Mesothelial cell of epicardium (in vitro differentiated cells): ENCODE measurements at regions not wholly inside any gene's neighbourhood (a gene's known extent, or its start where the extent isn't known, plus 50 kb on each side); places are given as distances from the start of the nearest gene placed in this dataset.

Experiments
- DNase-seq, 2 experiments: peaks; one replicate each; pipeline ENCODE4 v3.0.0; 2021; ENCODE audit warnings: low spot score in 2 of 2; ENCODE audit not compliant: unreplicated experiment in 2 of 2
- H3K27ac Mint-ChIP-seq: 2 replicates; pipeline ENCODE4 v1.8.0; 2021; ENCODE audit warnings: mixed read lengths
- H3K27me3 Mint-ChIP-seq: 2 replicates; pipeline ENCODE4 v1.8.0; 2021; ENCODE audit warnings: low read depth, mixed read lengths
- H3K36me3 Mint-ChIP-seq: 2 replicates; pipeline ENCODE4 v1.8.0; 2021; ENCODE audit warnings: mixed read lengths
- H3K4me1 Mint-ChIP-seq: 2 replicates; pipeline ENCODE4 v1.8.0; 2021; ENCODE audit warnings: mixed read lengths
- H3K4me3 Mint-ChIP-seq: 2 replicates; pipeline ENCODE4 v1.8.0; 2021; ENCODE audit warnings: mild to moderate bottlenecking, moderate library complexity, mixed read lengths
- H3K9me3 Mint-ChIP-seq: 2 replicates; pipeline ENCODE4 v1.8.0; 2021; ENCODE audit warnings: mixed read lengths
- TF ChIP-seq, protein P1 (sequence below): fragments of 200-600 bp; sonication (generic); IDR thresholded peaks from one replicate; pipeline ENCODE4 v1.5.0; 2021; ENCODE audit warnings: antibody characterized with exemption; ENCODE audit not compliant: unreplicated experiment

DNA sequence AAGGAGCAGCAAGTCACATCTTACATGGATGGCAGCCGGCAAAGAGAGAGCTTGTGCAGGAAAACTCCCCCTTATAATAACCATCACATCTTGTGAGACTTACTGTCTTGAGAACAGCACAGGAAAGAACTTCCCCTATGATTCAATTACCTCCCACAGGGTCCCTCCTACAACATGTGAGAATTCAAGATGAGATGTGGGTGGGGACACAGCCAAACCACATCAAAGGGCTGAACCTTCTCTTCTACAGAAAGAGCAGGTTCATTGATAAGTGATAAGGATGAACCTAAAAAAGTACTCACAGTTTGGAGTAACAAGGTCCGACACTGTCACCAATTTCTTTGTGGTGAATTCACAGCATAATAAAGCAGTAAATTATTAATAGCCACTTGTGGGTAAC, 422.2 kb upstream of the FSIP2 start:
- no peaks in the 10 kb centered on the region for H3K36me3 Mint-ChIP-seq
- H3K4me1 Mint-ChIP-seq = no peaks in the 10 kb centered on the region
- peaks cover 5% of the 10 kb centered on the region for H3K9me3 Mint-ChIP-seq
- no peak overlapping the region for H3K27ac Mint-ChIP-seq
- no peak overlapping the region for H3K4me3 Mint-ChIP-seq
- no peaks in the 10 kb centered on the region for H3K27me3 Mint-ChIP-seq
- TF ChIP-seq, protein P1, sequence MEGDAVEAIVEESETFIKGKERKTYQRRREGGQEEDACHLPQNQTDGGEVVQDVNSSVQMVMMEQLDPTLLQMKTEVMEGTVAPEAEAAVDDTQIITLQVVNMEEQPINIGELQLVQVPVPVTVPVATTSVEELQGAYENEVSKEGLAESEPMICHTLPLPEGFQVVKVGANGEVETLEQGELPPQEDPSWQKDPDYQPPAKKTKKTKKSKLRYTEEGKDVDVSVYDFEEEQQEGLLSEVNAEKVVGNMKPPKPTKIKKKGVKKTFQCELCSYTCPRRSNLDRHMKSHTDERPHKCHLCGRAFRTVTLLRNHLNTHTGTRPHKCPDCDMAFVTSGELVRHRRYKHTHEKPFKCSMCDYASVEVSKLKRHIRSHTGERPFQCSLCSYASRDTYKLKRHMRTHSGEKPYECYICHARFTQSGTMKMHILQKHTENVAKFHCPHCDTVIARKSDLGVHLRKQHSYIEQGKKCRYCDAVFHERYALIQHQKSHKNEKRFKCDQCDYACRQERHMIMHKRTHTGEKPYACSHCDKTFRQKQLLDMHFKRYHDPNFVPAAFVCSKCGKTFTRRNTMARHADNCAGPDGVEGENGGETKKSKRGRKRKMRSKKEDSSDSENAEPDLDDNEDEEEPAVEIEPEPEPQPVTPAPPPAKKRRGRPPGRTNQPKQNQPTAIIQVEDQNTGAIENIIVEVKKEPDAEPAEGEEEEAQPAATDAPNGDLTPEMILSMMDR = no peak
- no peak for DNase-seq

DNA sequence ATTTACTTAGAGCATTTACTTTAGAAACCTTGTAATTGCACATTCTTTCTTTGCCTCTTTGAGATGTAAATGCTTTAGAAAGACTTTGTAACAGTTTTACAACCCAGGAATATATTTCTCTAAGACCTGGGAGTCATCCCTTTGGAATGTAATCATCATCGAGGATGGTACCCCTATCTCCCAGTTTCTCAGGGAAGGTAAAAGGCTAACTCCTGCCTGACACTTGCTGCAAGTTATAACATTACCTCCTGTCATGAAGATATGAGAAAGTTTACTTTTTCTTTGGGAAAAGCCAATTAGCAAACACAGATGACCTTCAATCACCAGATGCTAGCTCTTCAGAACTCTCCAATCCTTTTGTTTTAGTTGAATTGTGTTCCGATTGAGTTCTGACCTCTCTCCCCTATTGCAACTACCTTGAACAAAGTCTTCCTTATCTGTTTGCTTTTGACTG, 420.3 kb upstream of the FSIP2 start:
- TF ChIP-seq, protein P1 = no peak
- H3K9me3 Mint-ChIP-seq = peaks cover 5% of the 10 kb centered on the region
- no peaks in the 10 kb centered on the region for H3K4me1 Mint-ChIP-seq
- no peak for DNase-seq
- H3K27ac Mint-ChIP-seq = no peak overlapping the region
- no peaks in the 10 kb centered on the region for H3K36me3 Mint-ChIP-seq
- no peak overlapping the region for H3K4me3 Mint-ChIP-seq
- no peaks in the 10 kb centered on the region for H3K27me3 Mint-ChIP-seq

DNA sequence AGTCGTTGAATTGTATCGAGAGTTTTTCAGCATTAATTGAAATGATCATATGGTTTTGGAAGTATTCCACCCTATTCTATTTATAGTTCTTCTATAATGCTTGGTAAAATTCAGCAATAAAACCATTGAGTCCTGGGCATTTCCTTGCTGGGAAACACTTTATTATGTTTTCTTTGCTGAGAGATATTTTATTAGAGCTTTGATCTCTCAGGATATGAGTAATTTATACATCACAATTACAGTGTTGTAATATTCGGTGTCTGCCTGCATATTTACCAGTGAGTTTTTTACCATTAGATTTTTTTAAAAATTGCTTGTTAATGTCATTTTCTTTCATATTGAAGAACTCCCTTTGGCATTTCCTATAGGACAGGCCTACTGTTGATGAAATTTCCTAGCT, 402.7 kb upstream of the FSIP2 start:
- H3K4me3 Mint-ChIP-seq = no peak overlapping the region
- DNase-seq = no peak
- no peak overlapping the region for H3K27ac Mint-ChIP-seq
- no peaks in the 10 kb centered on the region for H3K4me1 Mint-ChIP-seq
- H3K27me3 Mint-ChIP-seq = no peaks in the 10 kb centered on the region
- peaks cover 14% of the 10 kb centered on the region for H3K9me3 Mint-ChIP-seq
- TF ChIP-seq, protein P1 = no peak
- no peaks in the 10 kb centered on the region for H3K36me3 Mint-ChIP-seq

DNA sequence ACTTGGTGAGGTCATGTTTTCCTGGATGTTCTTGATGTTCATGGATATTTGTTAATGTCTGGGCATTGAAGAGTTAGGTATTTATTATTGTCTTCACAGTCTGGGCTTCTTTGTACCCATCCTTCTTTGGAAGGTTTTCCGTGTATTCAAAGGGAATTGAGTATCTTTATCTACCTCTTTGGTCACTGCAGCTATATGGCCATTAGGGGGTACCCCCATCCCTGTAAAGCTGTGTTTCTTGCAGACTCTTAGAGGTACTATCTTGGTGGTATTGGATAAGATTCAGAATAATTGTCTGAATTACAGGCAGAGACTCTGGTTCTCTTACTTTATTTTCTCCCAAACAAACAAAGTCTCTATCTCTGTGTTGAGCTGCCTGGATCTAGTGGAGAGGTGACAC, 401.6 kb upstream of the FSIP2 start:
- H3K9me3 Mint-ChIP-seq = peaks cover 14% of the 10 kb centered on the region
- no peaks in the 10 kb centered on the region for H3K4me1 Mint-ChIP-seq
- H3K27me3 Mint-ChIP-seq = no peaks in the 10 kb centered on the region
- no peak overlapping the region for H3K27ac Mint-ChIP-seq
- TF ChIP-seq, protein P1 = no peak
- no peak for DNase-seq
- no peaks in the 10 kb centered on the region for H3K36me3 Mint-ChIP-seq
- no peak overlapping the region for H3K4me3 Mint-ChIP-seq

DNA sequence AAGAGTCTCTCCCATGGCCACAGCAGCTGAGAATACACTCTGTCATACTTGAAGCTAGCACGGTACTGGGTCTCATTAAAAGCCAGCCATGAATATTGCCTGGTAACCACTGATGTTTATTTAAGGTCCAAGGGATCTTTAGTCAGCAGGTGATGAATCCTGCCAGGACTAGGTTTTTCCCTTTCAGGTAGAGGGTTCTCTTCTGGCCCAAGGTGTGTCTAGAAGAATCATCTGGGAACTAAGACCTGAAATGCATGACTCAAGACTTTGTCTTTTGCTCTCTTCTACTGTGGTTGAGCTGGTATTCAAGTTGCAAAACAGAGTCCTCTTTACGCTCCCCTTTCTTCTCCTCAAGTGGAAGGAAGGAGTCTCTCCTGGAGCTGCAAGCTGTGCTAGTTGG, 400.5 kb upstream of the FSIP2 start:
- Mint-ChIP-seq H3K36me3 (no peaks in the 10 kb centered on the region), H3K27me3 (no peaks in the 10 kb centered on the region), H3K4me3 (no peak overlapping the region), H3K27ac (no peak overlapping the region), H3K4me1 (peaks cover 3% of the 10 kb centered on the region), H3K9me3 (peaks cover 14% of the 10 kb centered on the region)
- TF ChIP-seq, protein P1 = no peak
- no peak for DNase-seq

DNA sequence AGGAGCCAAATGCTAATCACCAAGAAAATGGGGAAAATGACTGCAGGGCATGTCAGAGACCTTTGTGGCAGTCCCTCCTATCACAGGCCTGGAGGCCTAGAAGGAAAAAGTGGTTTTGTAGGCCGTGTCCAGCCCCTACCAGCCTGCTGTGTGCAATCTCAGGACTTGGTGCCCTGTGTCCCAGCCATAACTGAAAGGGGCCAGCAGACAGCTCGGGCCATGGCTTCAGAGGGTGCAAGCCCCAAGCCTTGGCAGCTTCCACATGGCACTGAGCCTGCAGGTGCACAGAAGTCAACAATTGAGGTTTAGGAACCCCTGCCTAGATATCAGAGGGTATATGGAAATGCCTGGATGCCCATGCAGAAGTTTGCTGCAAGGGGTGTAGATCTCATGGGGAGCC, 391.2 kb upstream of the FSIP2 start:
- H3K27ac Mint-ChIP-seq = no peak overlapping the region
- TF ChIP-seq, protein P1 = no peak
- H3K27me3 Mint-ChIP-seq = no peaks in the 10 kb centered on the region

More for the DNA sequence above, 391.2 kb upstream of the FSIP2 start:
- Mint-ChIP-seq H3K9me3 (no peaks in the 10 kb centered on the region), H3K36me3 (no peaks in the 10 kb centered on the region), H3K4me3 (no peak overlapping the region), H3K4me1 (peaks cover 5% of the 10 kb centered on the region)
- no peak for DNase-seq
